ENCODE measurements at regions not wholly inside any gene's neighbourhood (a gene's known extent, or its start where the extent isn't known, plus 50 kb on each side); places are given as distances from the start of the nearest gene placed in this dataset.

DNA sequence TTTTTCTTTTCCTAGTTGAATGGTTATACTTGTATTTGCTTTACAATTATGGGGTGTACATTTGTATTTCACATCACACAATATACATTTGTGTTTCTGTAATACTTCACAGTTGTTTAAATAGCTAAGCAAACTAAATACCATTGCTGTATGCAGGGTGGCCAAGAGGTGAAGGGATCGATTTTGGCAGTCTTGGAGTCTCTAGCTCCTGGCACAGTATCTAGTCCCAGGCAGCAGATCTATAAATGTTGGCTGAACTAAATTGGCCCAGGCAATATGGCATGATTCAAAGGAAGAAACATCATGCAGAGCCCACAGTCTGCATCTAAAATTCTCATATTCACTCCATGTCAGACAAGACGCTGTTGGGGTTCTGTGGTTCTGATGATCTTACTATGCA, 110.1 kb upstream of the GPBP1 start:
- no peak for ATAC-seq
- Histone ChIP-seq H3K27me3 (no peaks in the 10 kb centered on the region), H3K4me3 (no peak overlapping the region), H3K4me1 (no peaks in the 10 kb centered on the region), H3K9me3 (peaks cover 0 to 6% (median 0%) of the 10 kb centered on the region in 12 donors), H3K27ac (no peak overlapping the region), H3K36me3 (no peaks in the 10 kb centered on the region)
- intact Hi-C loops (cut with DNase I) = no loop called here
- no peak for DNase-seq
- no peak for TF ChIP-seq POLR2A (IDR thresholded peaks at IDR 0.05)
- no peak for TF ChIP-seq CTCF (IDR thresholded peaks at IDR 0.05)
- WGBS, 4 donors = 83 to 90% (median 88%) methylated on average over 2 of the region's 2 CpGs

DNA sequence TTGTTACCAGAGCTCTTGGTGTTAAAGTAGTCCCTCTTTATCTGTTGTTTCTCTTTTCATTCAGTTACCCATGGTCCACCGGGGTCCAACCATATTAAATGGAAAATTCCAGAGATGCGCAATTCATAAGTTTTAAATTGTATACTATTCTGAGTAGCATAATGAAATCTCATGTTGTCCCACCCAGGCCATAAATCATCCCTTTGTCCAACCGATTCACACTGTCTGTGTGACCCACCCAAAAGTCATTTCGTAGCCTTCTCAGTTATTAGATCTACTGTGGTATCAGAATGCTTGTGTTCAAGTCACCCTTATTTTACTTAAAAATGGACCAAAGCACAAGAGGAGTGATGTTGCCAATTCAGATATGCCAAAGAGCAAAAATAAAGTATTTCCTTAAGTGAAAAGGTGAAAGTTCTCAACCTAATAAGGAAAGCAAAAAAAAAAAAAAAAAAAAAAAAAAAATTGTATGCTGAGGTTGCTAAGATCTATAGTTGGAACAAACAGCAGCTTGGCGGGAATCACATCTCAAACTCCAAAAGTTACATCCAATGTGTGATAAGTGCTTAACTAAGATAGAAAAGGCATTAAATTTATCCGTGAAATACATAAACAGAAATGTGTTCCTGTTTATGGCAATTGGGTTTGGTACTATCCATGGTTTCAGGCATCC, 106.8 kb upstream of the GPBP1 start:
- Histone ChIP-seq H3K4me1 (no peaks in the 10 kb centered on the region), H3K9me3 (peaks cover 0 to 18% (median 0%) of the 10 kb centered on the region in 12 donors), H3K27me3 (peaks cover 0 to 5% (median 0%) of the 10 kb centered on the region in 9 donors), H3K27ac (no peak overlapping the region), H3K36me3 (no peaks in the 10 kb centered on the region), H3K4me3 (no peak overlapping the region)
- DNase-seq = no peak
- no peak for TF ChIP-seq POLR2A (IDR thresholded peaks at IDR 0.05)
- TF ChIP-seq CTCF (IDR thresholded peaks at IDR 0.05) = no peak
- 80 to 90% (median 86%) methylated on average over 6 of the region's 6 CpGs for WGBS, 4 donors
- intact Hi-C loops (cut with DNase I) = no loop called here
- ATAC-seq = no peak

DNA sequence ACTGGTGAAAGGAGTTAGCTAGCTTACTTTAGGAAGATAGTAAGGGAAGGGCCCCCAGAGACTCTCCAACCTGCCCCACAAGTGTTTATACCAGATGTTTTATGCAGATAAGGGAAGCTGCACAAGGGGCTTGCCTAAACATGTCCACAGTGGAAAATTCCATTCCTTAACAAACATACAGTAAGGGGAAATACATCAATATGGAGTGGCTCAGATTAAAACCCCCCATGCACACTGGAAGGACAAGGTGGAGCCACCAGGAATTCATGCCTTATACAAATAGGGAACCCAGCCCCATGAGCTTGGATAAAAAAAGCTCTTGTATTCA, 106.3 kb upstream of the GPBP1 start:
- DNase-seq (no peak), ATAC-seq (no peak)
- Histone ChIP-seq H3K36me3 (no peaks in the 10 kb centered on the region), H3K4me3 (no peak overlapping the region), H3K9me3 (peaks cover 0 to 18% (median 0%) of the 10 kb centered on the region in 12 donors), H3K27ac (no peak overlapping the region), H3K4me1 (no peaks in the 10 kb centered on the region), H3K27me3 (peaks cover 0 to 5% (median 0%) of the 10 kb centered on the region in 9 donors)
- intact Hi-C loops (cut with DNase I) = no loop called here
- no peak for TF ChIP-seq POLR2A (IDR thresholded peaks at IDR 0.05)
- no peak for TF ChIP-seq CTCF (IDR thresholded peaks at IDR 0.05)

DNA sequence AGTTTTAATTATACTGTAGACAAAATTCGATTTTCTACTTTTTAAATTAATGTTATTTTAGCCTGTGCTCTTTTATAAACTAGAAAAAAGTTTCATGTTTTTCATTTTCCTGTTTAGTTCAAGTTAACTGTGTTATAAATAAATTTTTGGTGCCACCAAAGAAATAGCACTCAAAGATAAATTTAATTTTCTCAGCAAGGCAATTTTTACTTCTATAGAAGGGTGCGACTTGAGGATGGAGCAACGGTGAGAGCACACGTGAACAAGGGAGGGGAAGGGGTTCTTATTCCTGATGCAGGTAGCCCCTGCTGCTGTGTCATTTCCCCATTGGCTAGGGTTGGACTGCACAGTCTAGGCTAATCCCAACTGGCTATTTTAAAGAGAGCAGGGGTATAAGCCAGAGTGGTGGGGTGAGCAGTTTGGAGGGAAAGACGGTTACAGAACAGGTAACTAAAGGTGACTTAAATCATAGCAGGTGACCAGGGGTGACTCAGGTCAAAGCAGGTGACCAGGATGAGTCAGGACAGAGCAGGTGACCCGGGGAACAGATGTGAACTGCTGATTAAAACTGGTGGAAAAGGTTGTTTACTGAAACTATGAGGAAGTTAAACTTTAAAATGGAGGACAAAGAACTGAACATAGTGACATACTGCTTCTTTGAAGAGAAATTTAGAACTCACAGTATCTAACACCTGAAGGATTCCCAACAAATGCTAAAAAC, 104.6 kb upstream of the GPBP1 start:
- TF ChIP-seq CTCF (IDR thresholded peaks at IDR 0.05) (no peak), POLR2A (IDR thresholded peaks at IDR 0.05) (no peak)
- intact Hi-C loops (cut with DNase I) = no loop called here
- no peak for DNase-seq
- no peaks in the 10 kb centered on the region for H3K36me3 ChIP-seq
- H3K27ac ChIP-seq = no peak overlapping the region
- WGBS, 4 donors = 81 to 89% (median 86%) methylated on average over 6 of the region's 6 CpGs
- H3K9me3 ChIP-seq = peaks cover 0 to 18% (median 0%) of the 10 kb centered on the region in 12 donors
- H3K4me1 ChIP-seq = no peaks in the 10 kb centered on the region
- peaks cover 0 to 5% (median 0%) of the 10 kb centered on the region in 9 donors for H3K27me3 ChIP-seq
- ATAC-seq = no peak
- no peak overlapping the region for H3K4me3 ChIP-seq

All from heart left ventricle (tissue), 16 donors.